Heart left ventricle (tissue), 13 donors: ENCODE measurements at regions not wholly inside any gene's neighbourhood (a gene's known extent, or its start where the extent isn't known, plus 50 kb on each side); places are given as distances from the start of the nearest gene placed in this dataset.

Source experiments
- CTCF ChIP-seq, 12 donors: fragments of 200-600 bp; sonication (generic) in 4 of 12; IDR thresholded peaks; one replicate each; pipeline versions ENCODE4 v1.5.0 to v1.8.0; 2018 to 2022; ENCODE audit warnings: antibody characterized with exemption in 12 of 12, mild to moderate bottlenecking in 5 of 12
- POLR2A ChIP-seq, 2 donors: fragments of 450-650 bp; IDR thresholded peaks; one replicate each; pipeline ENCODE4 v1.6.1; 2017; ENCODE audit warnings: antibody characterized with exemption in 2 of 2, mild to moderate bottlenecking in 2 of 2, moderate library complexity in 2 of 2
- donor health status: ischemic (EF 13 %, LVEDD 7.1; RV severe dilation, severe dysfunction).
- donor health status: DM: no; HTN: yes; CAD: no.
- donor health status: DM: no; HTN: no; CAD: no.
- donor health status: ischemic (EF 25% LVEDD 6.9; RV normal size, moderate dysfunction).
- donor health status: ischemic (EF 25% LVEDD 5.7; RV mildly dilated, moderate dysfunction).
- donor health status: ischemic (EF 35%, LVEDD 5.7; RV mildly dilated, moderate dysfunction).
- donor health status: nonischemic (EF 11% LVEDD 7.7; RV severe dilation, severe dysfunction).
- donor health status: DM: yes; HTN: yes; CAD: no.
- donor health status: PGD.
- donor health status: ischemic (EF 29% LVEDD 5.4; RV normal size, mild dysfunction).
- donor health status: nonischemic (EF 23%, LVEDD 6.1; RV moderate dilation, normal function).

GRCh38 chr2:163142618-163143017 is 304.1 kb upstream of the KCNH7 start:
- TF ChIP-seq CTCF (IDR thresholded peaks at IDR 0.05): no peak
- TF ChIP-seq POLR2A (IDR thresholded peaks at IDR 0.05): no peak
